ENCODE measurements at regions not wholly inside any gene's neighbourhood (a gene's known extent, or its start where the extent isn't known, plus 50 kb on each side); places are given as distances from the start of the nearest gene placed in this dataset.

GRCh38 chr14:43479596-43480195 is 1027.4 kb downstream of the FSCB start:
- DNase-seq (ENCODE audit: low spot score) (no peak), ATAC-seq (ENCODE audit: insufficient number of reproducible peaks, low FRiP score, low read depth) (no peak)
- H3K9me3 ChIP-seq = no peaks in the 10 kb centered on the region
- no peaks in the 10 kb centered on the region for H3K27me3 ChIP-seq (replicated peaks; ENCODE audit: insufficient read depth)
- H3K36me3 ChIP-seq = no peaks in the 10 kb centered on the region
- no peak overlapping the region for H3K4me3 ChIP-seq
- no peak overlapping the region for H3K27ac ChIP-seq
- no peak for TF ChIP-seq CTCF (IDR thresholded peaks at IDR 0.05)
- no peaks in the 10 kb centered on the region for H3K4me1 ChIP-seq (ENCODE audit: control insufficient read depth in 1 of 2, low read depth in 2 of 2)

DNA sequence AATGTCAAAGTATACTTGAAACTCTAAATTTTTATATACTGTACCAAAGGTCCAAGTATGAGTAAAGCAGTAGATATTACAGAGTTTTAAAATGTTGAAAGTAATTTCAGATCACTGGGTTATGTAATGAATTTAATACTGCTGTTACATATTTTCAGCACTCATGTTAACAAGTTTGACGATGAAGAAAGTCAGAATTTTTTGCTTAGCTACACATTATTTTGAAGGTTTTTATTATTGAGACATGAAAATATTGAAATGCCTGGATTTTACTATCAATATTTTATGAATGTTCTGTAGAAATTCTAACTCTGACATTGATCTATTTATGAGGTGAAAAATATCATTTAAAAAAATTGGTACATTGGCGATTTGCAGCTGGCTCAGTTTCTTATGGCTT is 1030.3 kb downstream of the FSCB start:
- H3K4me3 ChIP-seq = no peak overlapping the region
- no peak for ATAC-seq (ENCODE audit: insufficient number of reproducible peaks, low FRiP score, low read depth)
- DNase-seq (ENCODE audit: low spot score) = no peak
- no peaks in the 10 kb centered on the region for H3K9me3 ChIP-seq
- H3K4me1 ChIP-seq (ENCODE audit: control insufficient read depth in 1 of 2, low read depth in 2 of 2) = no peaks in the 10 kb centered on the region
- no peak overlapping the region for H3K27ac ChIP-seq
- no peak for TF ChIP-seq CTCF (IDR thresholded peaks at IDR 0.05)
- H3K27me3 ChIP-seq (replicated peaks; ENCODE audit: insufficient read depth) = no peaks in the 10 kb centered on the region
- no peaks in the 10 kb centered on the region for H3K36me3 ChIP-seq

- no peaks in the 10 kb centered on the region for H3K27me3 ChIP-seq (replicated peaks; ENCODE audit: insufficient read depth)
- no peaks in the 10 kb centered on the region for H3K4me1 ChIP-seq (ENCODE audit: control insufficient read depth in 1 of 2, low read depth in 2 of 2)
- DNase-seq (ENCODE audit: low spot score) (no peak), ATAC-seq (ENCODE audit: insufficient number of reproducible peaks, low FRiP score, low read depth) (no peak)
- TF ChIP-seq CTCF (IDR thresholded peaks at IDR 0.05) = no peak
- no peak overlapping the region for H3K4me3 ChIP-seq
- H3K36me3 ChIP-seq = no peaks in the 10 kb centered on the region
- H3K9me3 ChIP-seq = no peaks in the 10 kb centered on the region
- no peak overlapping the region for H3K27ac ChIP-seq
Observed at GRCh38 chr14:43475757-43476156, 1031.3 kb downstream of the FSCB start.

DNA sequence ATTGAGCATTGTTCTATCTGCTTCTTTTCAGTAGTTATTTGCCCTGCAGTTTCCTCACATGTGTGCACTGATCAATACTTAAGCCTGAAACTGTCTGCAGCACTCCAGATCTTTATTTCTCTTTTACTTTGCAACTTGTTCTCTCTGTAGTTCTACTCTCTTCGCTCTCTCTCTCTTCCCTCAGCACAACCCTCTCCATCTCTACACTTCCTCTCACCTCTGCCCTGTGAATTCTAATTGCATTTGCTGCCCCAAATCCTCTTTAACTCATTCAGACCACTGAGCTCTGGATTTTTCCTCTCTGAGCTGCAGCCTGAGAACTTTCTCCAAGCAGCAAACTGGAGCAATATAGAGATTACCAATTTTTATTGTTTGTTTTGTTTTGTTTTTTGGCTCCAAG is 1035.5 kb downstream of the FSCB start:
- H3K27me3 ChIP-seq (replicated peaks; ENCODE audit: insufficient read depth) = no peaks in the 10 kb centered on the region
- no peaks in the 10 kb centered on the region for H3K9me3 ChIP-seq
- no peak overlapping the region for H3K4me3 ChIP-seq
- DNase-seq (ENCODE audit: low spot score) (no peak), ATAC-seq (ENCODE audit: insufficient number of reproducible peaks, low FRiP score, low read depth) (no peak)
- TF ChIP-seq CTCF (IDR thresholded peaks at IDR 0.05) = no peak
- H3K36me3 ChIP-seq = no peaks in the 10 kb centered on the region
- no peak overlapping the region for H3K27ac ChIP-seq
- H3K4me1 ChIP-seq (ENCODE audit: control insufficient read depth in 1 of 2, low read depth in 2 of 2) = no peaks in the 10 kb centered on the region

DNA sequence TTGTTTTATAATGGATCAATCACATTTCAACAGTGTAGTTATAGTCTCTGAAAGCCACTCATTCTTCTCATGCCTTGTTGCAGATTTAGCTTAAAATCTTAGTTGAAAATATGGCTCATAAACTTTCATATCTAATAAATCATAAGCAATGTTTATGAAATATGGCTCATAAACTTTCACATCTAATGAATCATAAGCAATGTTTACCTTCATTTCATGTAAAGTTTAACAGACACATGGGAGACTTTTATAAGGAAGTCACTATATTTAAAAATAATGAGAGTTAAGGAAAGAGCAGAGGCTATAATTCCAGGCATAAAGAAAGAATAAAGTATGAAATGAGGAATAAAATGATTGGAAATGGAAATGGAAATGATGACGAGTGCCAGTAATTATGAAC is 1042.1 kb downstream of the FSCB start:
- H3K36me3 ChIP-seq = no peaks in the 10 kb centered on the region
- H3K9me3 ChIP-seq = no peaks in the 10 kb centered on the region
- no peaks in the 10 kb centered on the region for H3K27me3 ChIP-seq (replicated peaks; ENCODE audit: insufficient read depth)
- no peak for TF ChIP-seq CTCF (IDR thresholded peaks at IDR 0.05)
- ATAC-seq (ENCODE audit: insufficient number of reproducible peaks, low FRiP score, low read depth) (no peak), DNase-seq (ENCODE audit: low spot score) (no peak)
- no peak overlapping the region for H3K27ac ChIP-seq
- H3K4me3 ChIP-seq = no peak overlapping the region
- H3K4me1 ChIP-seq (ENCODE audit: control insufficient read depth in 1 of 2, low read depth in 2 of 2) = no peaks in the 10 kb centered on the region

All from thoracic aorta (tissue), 2 donors.